ENCODE measurements at regions not wholly inside any gene's neighbourhood (a gene's known extent, or its start where the extent isn't known, plus 50 kb on each side); places are given as distances from the start of the nearest gene placed in this dataset.

DNA sequence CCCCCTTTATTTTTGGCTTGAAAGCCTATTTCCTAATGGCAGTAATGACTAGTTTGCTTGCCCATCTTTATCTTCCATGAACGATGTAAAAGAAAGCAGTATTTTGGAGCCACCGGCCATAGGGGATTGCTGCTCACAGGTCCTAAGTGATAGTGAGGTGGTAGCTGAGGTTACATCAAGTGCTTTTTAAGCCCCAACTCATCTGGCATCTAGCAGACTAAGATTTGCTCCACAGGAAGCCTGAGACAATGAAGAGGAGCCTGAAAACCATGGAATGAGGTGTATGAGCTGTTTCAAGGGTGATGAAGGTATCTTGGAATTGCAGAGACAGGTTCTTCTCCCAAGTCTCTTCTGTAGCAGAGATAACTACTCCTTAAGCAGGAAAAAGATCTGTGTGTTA is 496.3 kb downstream of the XPNPEP1 start:
- WGBS: 78% methylated on average over 2 of the region's 2 CpGs
- no peaks in the 10 kb centered on the region for H3K36me3 ChIP-seq (ENCODE audit: insufficient read depth)
- DNase-seq (ENCODE audit: extremely low spot score): no peak
- no peaks in the 10 kb centered on the region for H3K4me1 ChIP-seq (ENCODE audit: insufficient read depth)
- no peak overlapping the region for H3K4me3 ChIP-seq (ENCODE audit: low read depth, low read length)
- no peak overlapping the region for H3K27ac ChIP-seq (ENCODE audit: low read depth)

DNA sequence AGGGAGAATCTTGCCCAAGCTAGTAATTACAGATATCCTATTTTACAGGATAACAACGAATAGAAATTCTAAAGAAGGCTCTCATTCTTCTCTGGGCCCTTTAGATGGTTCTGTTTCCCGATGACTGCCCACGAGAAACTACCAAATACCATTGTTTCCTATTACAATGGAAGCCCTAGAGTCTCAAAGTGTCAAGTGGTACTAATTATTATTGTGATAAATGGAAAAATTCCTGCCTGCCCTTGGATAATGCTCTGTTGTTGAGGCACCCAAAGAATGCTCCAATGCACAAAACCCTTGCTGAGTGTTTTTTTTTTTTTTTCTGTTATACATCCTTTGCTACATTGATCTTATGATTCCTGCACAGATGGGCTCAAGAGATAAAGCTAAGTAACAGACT is 504.5 kb downstream of the XPNPEP1 start:
- Histone ChIP-seq H3K4me3 (ENCODE audit: low read depth, low read length) (no peak overlapping the region), H3K27ac (ENCODE audit: low read depth) (no peak overlapping the region), H3K36me3 (ENCODE audit: insufficient read depth) (no peaks in the 10 kb centered on the region), H3K4me1 (ENCODE audit: insufficient read depth) (no peaks in the 10 kb centered on the region)
- WGBS: 86% methylated on average over 3 of the region's 3 CpGs
- DNase-seq (ENCODE audit: extremely low spot score): no peak

DNA sequence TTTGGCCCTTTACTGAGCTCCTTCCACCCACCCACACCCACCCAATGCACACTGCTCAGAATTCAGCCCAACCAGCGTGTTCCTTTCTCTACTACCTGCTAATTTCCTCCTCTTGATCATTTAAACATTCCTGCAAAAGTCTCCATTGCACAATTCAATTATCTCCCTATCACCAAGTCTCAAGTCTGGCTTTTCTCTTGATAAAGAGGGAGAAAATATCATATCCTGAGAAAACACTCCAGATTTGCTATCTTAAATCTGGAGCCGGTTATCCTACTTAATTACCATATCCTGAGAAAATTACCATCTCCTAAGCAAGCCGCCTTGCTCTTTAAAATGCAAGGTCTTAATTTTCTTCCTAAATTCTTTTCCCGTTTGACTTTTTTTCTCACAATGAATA is 505.5 kb downstream of the XPNPEP1 start:
- Histone ChIP-seq H3K36me3 (ENCODE audit: insufficient read depth) (no peaks in the 10 kb centered on the region), H3K27ac (ENCODE audit: low read depth) (no peak overlapping the region), H3K4me3 (ENCODE audit: low read depth, low read length) (no peak overlapping the region), H3K4me1 (ENCODE audit: insufficient read depth) (no peaks in the 10 kb centered on the region)
- 69% methylated on average over 4 of the region's 4 CpGs for WGBS
- DNase-seq (ENCODE audit: extremely low spot score): no peak

DNA sequence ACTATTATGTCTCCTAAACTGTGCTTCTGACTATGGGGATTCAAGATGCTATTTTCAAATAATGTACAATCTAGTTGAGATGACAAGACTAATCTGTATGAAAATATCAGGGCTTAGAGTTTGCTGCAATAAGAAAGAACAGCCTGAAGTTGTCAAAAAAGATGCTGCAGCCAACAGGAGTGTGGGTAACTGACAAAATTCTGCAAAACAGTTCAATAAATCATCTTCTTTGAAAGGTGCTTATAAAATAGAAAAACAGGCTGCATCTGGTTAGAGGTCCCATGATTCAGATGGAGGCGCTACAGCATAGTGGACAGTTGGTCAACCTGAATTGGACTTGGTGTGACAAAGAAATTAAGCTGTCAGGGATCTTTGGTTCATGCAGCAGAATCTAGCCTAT is 511.0 kb downstream of the XPNPEP1 start:
- H3K4me1 ChIP-seq (ENCODE audit: insufficient read depth): no peaks in the 10 kb centered on the region
- DNase-seq (ENCODE audit: extremely low spot score): no peak
- H3K4me3 ChIP-seq (ENCODE audit: low read depth, low read length): no peak overlapping the region
- H3K27ac ChIP-seq (ENCODE audit: low read depth): no peak overlapping the region
- no peaks in the 10 kb centered on the region for H3K36me3 ChIP-seq (ENCODE audit: insufficient read depth)
- 83% methylated on average over 1 of the region's 1 CpG for WGBS

DNA sequence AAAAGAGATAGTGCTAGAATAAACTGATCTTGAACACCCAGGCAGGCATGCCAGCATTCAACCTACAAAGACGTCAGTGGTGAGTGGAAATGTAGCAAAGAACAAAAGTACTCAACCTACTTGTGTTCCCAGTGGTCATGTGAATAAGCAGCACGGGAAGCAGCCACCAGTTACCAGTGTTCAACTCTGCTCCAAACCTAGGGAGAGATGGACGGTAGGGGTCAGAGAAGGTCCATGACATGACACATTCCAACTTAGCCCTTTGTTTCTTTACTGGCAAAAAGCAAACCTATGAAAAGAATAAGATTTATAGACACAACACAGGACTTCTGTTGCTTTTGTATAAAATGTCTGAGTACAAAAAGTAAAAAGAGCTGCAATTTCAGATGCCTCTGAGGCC is 511.4 kb downstream of the XPNPEP1 start:
- 17% methylated on average over 3 of the region's 3 CpGs for WGBS
- Histone ChIP-seq H3K4me3 (ENCODE audit: low read depth, low read length) (no peak overlapping the region), H3K36me3 (ENCODE audit: insufficient read depth) (no peaks in the 10 kb centered on the region), H3K27ac (ENCODE audit: low read depth) (no peak overlapping the region), H3K4me1 (ENCODE audit: insufficient read depth) (no peaks in the 10 kb centered on the region)
- no peak for DNase-seq (ENCODE audit: extremely low spot score)

DNA sequence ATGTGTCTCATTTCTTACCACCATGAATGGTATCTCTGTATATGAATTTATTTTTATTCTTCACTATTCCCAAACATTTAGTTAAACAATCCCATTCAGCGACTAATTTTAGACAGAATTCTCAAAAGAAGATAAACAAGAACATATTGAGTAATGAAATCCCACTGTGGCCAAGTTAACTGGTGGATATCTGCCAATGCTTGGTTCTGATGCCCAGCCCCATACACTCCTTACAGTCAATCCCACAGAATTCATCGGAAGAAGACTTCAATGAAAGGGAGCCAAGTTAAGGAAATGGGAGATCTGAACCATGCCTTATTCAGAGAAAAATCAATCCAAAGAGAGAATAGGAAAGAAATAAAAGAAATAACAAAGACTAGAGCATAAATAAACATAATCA is 518.0 kb downstream of the XPNPEP1 start:
- no peaks in the 10 kb centered on the region for H3K4me1 ChIP-seq (ENCODE audit: insufficient read depth)
- WGBS: 82% methylated on average over 2 of the region's 2 CpGs
- no peak for DNase-seq (ENCODE audit: extremely low spot score)
- H3K27ac ChIP-seq (ENCODE audit: low read depth): no peak overlapping the region
- no peaks in the 10 kb centered on the region for H3K36me3 ChIP-seq (ENCODE audit: insufficient read depth)
- no peak overlapping the region for H3K4me3 ChIP-seq (ENCODE audit: low read depth, low read length)

DNA sequence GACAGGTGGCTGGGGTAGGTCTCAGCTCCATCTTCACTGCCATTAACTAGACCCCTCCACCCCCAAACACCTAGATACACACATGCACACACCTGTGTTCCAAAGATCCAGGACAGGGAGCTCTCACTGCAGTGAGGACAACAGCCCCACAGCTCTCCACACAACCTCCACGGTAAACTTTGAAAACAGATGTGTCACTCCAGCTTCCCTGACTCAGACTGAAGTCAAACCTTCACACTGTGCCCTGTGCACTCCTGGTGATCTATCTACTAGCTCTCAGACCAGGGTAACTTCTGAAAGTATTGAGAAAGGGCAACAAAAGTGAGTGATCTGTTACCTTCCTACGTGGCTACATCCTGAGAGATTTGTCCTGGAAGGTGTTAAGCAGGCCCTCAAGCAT is 519.8 kb downstream of the XPNPEP1 start:
- 78% methylated on average over 2 of the region's 2 CpGs for WGBS
- Histone ChIP-seq H3K4me3 (ENCODE audit: low read depth, low read length) (no peak overlapping the region), H3K27ac (ENCODE audit: low read depth) (no peak overlapping the region), H3K36me3 (ENCODE audit: insufficient read depth) (no peaks in the 10 kb centered on the region), H3K4me1 (ENCODE audit: insufficient read depth) (no peaks in the 10 kb centered on the region)
- DNase-seq (ENCODE audit: extremely low spot score): no peak

DNA sequence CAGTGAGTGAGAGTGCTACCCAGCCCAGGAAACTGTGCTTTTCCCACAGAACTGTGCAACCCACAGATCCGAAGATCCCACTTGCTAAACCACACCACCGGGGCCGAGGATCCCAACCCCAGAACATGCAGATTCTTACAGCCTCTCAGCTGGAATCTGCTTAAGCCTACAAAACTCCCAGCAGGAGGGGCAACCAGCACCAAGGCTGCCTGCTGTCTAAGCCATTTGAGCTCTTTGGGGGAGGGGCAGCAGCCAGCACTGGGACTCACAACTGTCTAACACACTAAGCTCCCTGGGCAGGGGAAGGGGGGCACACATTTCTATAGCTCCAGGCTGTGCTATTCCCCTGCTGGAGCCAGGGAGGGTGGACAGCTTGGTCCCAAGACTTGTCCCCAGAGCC is 529.9 kb downstream of the XPNPEP1 start:
- Histone ChIP-seq H3K4me1 (ENCODE audit: insufficient read depth) (no peaks in the 10 kb centered on the region), H3K27ac (ENCODE audit: low read depth) (no peak overlapping the region), H3K36me3 (ENCODE audit: insufficient read depth) (no peaks in the 10 kb centered on the region), H3K4me3 (ENCODE audit: low read depth, low read length) (no peak overlapping the region)
- 39% methylated on average over 3 of the region's 3 CpGs for WGBS
- no peak for DNase-seq (ENCODE audit: extremely low spot score)

DNA sequence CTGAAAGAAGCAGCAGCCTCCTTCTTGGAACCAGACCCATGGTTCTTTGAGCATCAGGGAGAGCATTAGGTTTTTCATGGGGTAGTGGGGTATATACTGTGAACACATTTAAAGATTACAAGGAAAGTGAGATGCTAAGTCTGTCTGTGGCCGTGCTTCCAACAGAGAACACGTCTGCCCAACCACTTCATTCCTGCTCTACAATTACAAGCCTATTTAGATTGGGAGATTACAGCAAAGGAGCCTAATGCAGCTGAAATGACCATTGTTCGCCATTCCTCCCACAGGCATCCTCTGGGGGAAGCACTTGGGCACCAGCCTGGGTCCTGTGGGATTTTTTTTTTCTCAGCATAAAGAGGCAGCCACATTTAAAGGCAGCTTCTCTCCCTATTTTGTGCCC is 536.4 kb downstream of the XPNPEP1 start:
- H3K36me3 ChIP-seq (ENCODE audit: insufficient read depth): no peaks in the 10 kb centered on the region
- H3K27ac ChIP-seq (ENCODE audit: low read depth): no peak overlapping the region
- 50% methylated on average over 3 of the region's 3 CpGs for WGBS
- H3K4me3 ChIP-seq (ENCODE audit: low read depth, low read length): no peak overlapping the region
- peak; percentile 6 for DNase-seq (ENCODE audit: extremely low spot score)
- no peaks in the 10 kb centered on the region for H3K4me1 ChIP-seq (ENCODE audit: insufficient read depth)

DNA sequence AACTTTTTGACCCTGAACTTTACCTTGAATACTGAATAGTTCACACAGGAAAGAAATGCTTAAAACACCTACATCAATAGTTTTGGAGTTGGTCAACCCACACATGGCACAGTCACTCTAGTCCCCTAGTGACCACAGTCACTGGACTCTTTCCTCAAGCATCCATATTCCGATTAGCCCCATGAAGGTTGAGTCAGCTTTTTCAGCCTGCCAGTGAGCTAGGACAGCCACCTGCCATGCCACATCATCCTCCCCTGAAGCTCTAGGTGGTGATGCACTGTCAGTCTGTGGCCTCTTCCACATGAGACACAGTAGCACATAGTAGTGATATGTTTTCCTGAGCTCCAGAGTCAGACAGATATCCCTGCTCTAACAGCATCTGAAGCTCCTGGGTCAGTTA is 537.2 kb downstream of the XPNPEP1 start:
- WGBS: 94% methylated on average over 1 of the region's 1 CpG
- Histone ChIP-seq H3K27ac (ENCODE audit: low read depth) (no peak overlapping the region), H3K36me3 (ENCODE audit: insufficient read depth) (no peaks in the 10 kb centered on the region), H3K4me3 (ENCODE audit: low read depth, low read length) (no peak overlapping the region), H3K4me1 (ENCODE audit: insufficient read depth) (no peaks in the 10 kb centered on the region)
- DNase-seq (ENCODE audit: extremely low spot score): no peak

DNA sequence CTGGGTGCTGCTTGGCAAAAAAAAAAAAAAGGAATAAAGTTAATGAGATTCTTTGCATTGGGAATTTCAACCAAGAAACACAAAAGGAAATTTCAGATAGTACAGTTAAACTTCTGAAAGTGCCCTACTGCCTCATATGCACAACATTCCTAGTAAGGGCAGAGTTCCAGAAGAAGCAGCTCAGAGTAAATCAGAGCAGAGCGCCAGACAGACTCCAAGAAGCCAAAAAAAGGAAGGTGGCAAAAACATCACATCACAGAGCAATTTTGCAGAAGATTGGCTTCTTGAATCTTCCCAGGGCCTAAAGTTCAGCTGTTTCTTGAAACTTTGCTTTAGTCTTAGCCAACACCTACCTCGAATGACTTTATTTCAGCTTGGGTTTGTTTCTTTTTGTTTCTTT is 544.1 kb downstream of the XPNPEP1 start:
- DNase-seq (ENCODE audit: extremely low spot score): no peak
- no peaks in the 10 kb centered on the region for H3K36me3 ChIP-seq (ENCODE audit: insufficient read depth)
- no peaks in the 10 kb centered on the region for H3K4me1 ChIP-seq (ENCODE audit: insufficient read depth)
- H3K4me3 ChIP-seq (ENCODE audit: low read depth, low read length): no peak overlapping the region
- 51% methylated on average over 2 of the region's 2 CpGs for WGBS
- no peak overlapping the region for H3K27ac ChIP-seq (ENCODE audit: low read depth)

DNA sequence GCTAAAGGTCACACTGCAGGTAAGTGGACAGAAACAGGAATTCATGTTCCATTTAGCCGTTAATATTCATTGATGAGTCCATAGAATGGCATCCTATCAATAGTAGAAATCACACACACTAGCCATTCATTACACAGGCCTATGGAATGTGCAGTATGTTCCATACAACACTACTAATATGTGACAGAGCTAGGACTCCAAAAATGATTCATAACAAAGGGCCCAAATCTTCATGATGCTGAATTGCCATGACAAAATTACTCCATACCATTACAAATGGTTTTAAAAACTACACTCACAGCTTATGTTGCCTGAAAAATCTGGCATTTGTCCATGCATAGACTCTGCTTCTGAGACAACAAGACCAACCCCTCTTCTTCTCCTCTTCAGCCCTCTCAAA is 549.1 kb downstream of the XPNPEP1 start:
- Histone ChIP-seq H3K4me1 (ENCODE audit: insufficient read depth) (no peaks in the 10 kb centered on the region), H3K27ac (ENCODE audit: low read depth) (no peak overlapping the region), H3K36me3 (ENCODE audit: insufficient read depth) (no peaks in the 10 kb centered on the region), H3K4me3 (ENCODE audit: low read depth, low read length) (no peak overlapping the region)
- DNase-seq (ENCODE audit: extremely low spot score): no peak
- 82% methylated on average over 1 of the region's 1 CpG for WGBS

DNA sequence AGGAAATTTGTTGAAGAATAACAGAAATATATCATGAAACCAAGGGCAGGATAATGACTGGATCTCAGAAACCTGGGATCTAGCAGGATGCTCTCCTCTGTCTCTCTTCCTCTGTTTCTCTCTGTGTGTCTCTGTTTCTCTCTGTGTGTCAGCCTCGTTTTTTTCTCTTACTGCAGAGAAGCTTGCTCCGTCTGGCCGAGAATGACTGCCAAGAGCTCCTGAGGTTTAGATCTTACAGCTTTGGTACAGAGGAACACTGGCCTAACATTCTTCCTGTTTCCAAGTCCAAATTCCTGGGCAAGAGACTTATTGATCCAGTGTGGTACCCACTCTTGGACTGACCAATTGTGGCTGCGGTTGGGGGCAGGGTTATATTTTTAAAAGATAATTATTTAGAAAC is 564.0 kb downstream of the XPNPEP1 start:
- no peak overlapping the region for H3K27ac ChIP-seq (ENCODE audit: low read depth)
- whole genome bisulfite sequencing: 37% methylated on average over 4 of the region's 4 CpGs
- no peak for DNase-seq (ENCODE audit: extremely low spot score)
- no peaks in the 10 kb centered on the region for H3K4me1 ChIP-seq (ENCODE audit: insufficient read depth)
- no peaks in the 10 kb centered on the region for H3K36me3 ChIP-seq (ENCODE audit: insufficient read depth)
- no peak overlapping the region for H3K4me3 ChIP-seq (ENCODE audit: low read depth, low read length)

DNA sequence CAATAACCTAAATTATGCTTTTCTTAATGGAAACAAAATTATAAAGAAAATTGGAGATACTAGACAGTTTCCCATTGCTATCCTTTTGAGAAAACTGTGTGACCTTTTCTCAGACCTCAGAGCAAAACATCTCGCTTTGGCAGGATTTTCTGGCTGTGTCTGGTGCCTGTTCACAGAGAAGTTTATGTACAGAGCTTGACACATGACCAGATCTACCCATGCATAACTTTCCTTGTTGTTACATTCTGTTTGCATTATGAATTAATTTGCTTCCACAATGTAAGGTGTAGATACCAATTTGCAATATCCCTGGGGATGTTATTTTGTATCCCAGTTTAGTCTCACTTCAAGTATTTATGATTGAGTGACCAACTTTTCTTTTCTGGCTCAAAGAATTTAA is 565.0 kb downstream of the XPNPEP1 start:
- Histone ChIP-seq H3K4me3 (ENCODE audit: low read depth, low read length) (no peak overlapping the region), H3K4me1 (ENCODE audit: insufficient read depth) (no peaks in the 10 kb centered on the region), H3K36me3 (ENCODE audit: insufficient read depth) (no peaks in the 10 kb centered on the region), H3K27ac (ENCODE audit: low read depth) (no peak overlapping the region)
- DNase-seq (ENCODE audit: extremely low spot score): no peak
- WGBS: 27% methylated on average over 1 of the region's 1 CpG

DNA sequence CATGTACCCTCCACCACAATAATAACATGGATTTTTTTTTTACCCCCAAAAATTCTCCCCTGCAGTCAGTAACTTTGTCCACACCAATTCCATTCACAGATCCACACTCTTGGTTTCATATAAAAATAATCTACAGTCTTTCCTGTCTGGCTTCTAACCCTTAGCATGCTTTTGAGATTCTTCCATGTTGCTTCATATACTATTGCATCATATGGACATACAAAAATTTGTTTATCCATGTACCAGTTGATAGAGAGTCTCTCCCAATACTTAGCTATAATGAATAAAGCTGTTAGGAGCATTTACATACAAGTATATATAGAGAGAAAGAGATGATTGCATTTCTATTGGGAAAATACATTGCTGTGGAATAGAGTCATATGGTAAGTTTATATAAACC is 575.0 kb downstream of the XPNPEP1 start:
- H3K36me3 ChIP-seq (ENCODE audit: insufficient read depth): no peaks in the 10 kb centered on the region
- no peak for DNase-seq (ENCODE audit: extremely low spot score)
- no peak overlapping the region for H3K4me3 ChIP-seq (ENCODE audit: low read depth, low read length)

More for the DNA sequence above, 575.0 kb downstream of the XPNPEP1 start:
- H3K27ac ChIP-seq (ENCODE audit: low read depth): no peak overlapping the region
- no peaks in the 10 kb centered on the region for H3K4me1 ChIP-seq (ENCODE audit: insufficient read depth)

Data from urinary bladder (tissue), 3 donors.